OCI-LY7 (cell line): ENCODE measurements at regions not wholly inside any gene's neighbourhood (a gene's known extent, or its start where the extent isn't known, plus 50 kb on each side); places are given as distances from the start of the nearest gene placed in this dataset.

Experiments
- BruUV-seq: library from RNA; stranded (reverse); fragments of 400-500 nt; replicated peaks from 2 replicates; lab custom pipeline; 2021; lab: Mats Ljungman, UMichigan
- CTCF ChIA-PET: fragments of 300-600 bp; sonication (Branson Sonifier 250); formaldehyde crosslinking; loops from one replicate; lab custom pipeline; 2022; ENCODE audit warnings: antibody characterized with exemption; ENCODE audit not compliant: unreplicated experiment; lab: Charles Lee
- POLR2A ChIA-PET: fragments of 300-600 bp; sonication (Branson Sonifier 250); formaldehyde crosslinking; loops from one replicate; lab custom pipeline; 2022; ENCODE audit warnings: antibody characterized with exemption; lab: Charles Lee
- DNase-seq: peaks from one replicate; pipeline ENCODE4 v3.0.0-alpha.2; 2015; ENCODE audit warnings: low spot score
- H2AFZ ChIP-seq: fragments of 200-600 bp; sonication (generic), shearing (Covaris generic); 2 replicates; pipeline ENCODE4 v1.6.1; 2014; ENCODE audit warnings: mild to moderate bottlenecking, antibody characterized with exemption, low read length, moderate library complexity
- H3K27ac ChIP-seq: fragments of 200-600 bp; sonication (generic); 2 replicates; pipeline ENCODE4 v1.5.1; 2014; ENCODE audit warnings: mixed run types, low read depth, mild to moderate bottlenecking, moderate library complexity, low read length, inconsistent platforms; ENCODE audit not compliant: poor library complexity, severe bottlenecking
- H3K36me3 ChIP-seq: fragments of 200-600 bp; sonication (generic); 2 replicates; pipeline ENCODE4 v1.6.1; 2014; ENCODE audit warnings: mild to moderate bottlenecking, antibody characterized with exemption, low read length, moderate library complexity, mixed read lengths; ENCODE audit not compliant: insufficient read depth
- H3K4me1 ChIP-seq: fragments of 200-600 bp; sonication (generic); 2 replicates; pipeline ENCODE4 v1.5.1; 2014; ENCODE audit warnings: mild to moderate bottlenecking, low read length; ENCODE audit not compliant: insufficient read depth, poor library complexity, severe bottlenecking
- H3K4me2 ChIP-seq: fragments of 200-600 bp; sonication (generic); 2 replicates; pipeline ENCODE4 v1.6.1; 2014; ENCODE audit warnings: mild to moderate bottlenecking, low read length
- H3K4me3 ChIP-seq: fragments of 200-600 bp; sonication (generic); 2 replicates; pipeline ENCODE4 v1.5.1; 2014; ENCODE audit warnings: mild to moderate bottlenecking, low read depth, low read length; ENCODE audit not compliant: poor library complexity, severe bottlenecking
- H3K79me2 ChIP-seq: fragments of 200-600 bp; sonication (generic); 2 replicates; pipeline ENCODE4 v1.6.1; 2016; ENCODE audit warnings: low read depth, mild to moderate bottlenecking, low read length, moderate library complexity, mixed read lengths; ENCODE audit not compliant: insufficient read depth
- H3K9me2 ChIP-seq: fragments of 200-600 bp; sonication (generic); 2 replicates; pipeline ENCODE4 v1.6.1; 2016; ENCODE audit warnings: mild to moderate bottlenecking, low read length, mixed read lengths; ENCODE audit not compliant: insufficient read depth
- H3K9me3 ChIP-seq: fragments of 200-600 bp; sonication (generic); 2 replicates; pipeline ENCODE4 v1.6.1; 2014; ENCODE audit warnings: mild to moderate bottlenecking, mixed run types, low read length, mixed read lengths
- H4K20me1 ChIP-seq: fragments of 200-600 bp; sonication (generic); 2 replicates; pipeline ENCODE4 v1.6.1; 2014; ENCODE audit warnings: mild to moderate bottlenecking, antibody characterized with exemption, low read length, moderate library complexity, mixed read lengths; ENCODE audit not compliant: insufficient read depth
- CTCF ChIP-seq: fragments of 200-600 bp; sonication (generic); conservative IDR thresholded peaks from 2 replicates; pipeline ENCODE4 v1.5.1; 2014; ENCODE audit warnings: mild to moderate bottlenecking, antibody characterized with exemption, low read length, moderate library complexity, mixed read lengths
- EZH2phosphoT487 ChIP-seq: fragments of 200-600 bp; sonication (generic); IDR thresholded peaks from 2 replicates; pipeline ENCODE4 v1.6.1; 2018; ENCODE audit warnings: low read depth, borderline replicate concordance, mild to moderate bottlenecking, mixed run types, antibody characterized with exemption, low read length, moderate library complexity, mixed read lengths
- intact Hi-C: fragments of 100-400 bp; cut with micrococcal nuclease; formaldehyde crosslinking; loops from one replicate; pipeline ENCODE4 v1.10.0; 2022; ENCODE audit not compliant: unreplicated experiment

GRCh38 chr6:25053875-25054371 lies 118.2 kb upstream of the RIPOR2 start:
- no TSS peak for BruUV-seq
- H3K9me3 ChIP-seq: peaks cover 22% of the 10 kb centered on the region; the same call in 1 of the 2 replicates
- intact Hi-C loops: no loop called here
- no peak overlapping the region for H3K27ac ChIP-seq
- TF ChIP-seq EZH2phosphoT487 (no peak), CTCF (no peak)
- no peak for DNase-seq
- H3K79me2 ChIP-seq: no peaks in the 10 kb centered on the region
- peaks cover 38% of the 10 kb centered on the region for H3K4me1 ChIP-seq
- peaks cover 3% of the 10 kb centered on the region; the same call in 1 of the 2 replicates for H3K36me3 ChIP-seq
- CTCF ChIA-PET: no interaction called here
- POLR2A ChIA-PET: interaction anchor here (0.6 to 1.2 kb wide), 3 partner anchors 7 to 76 kb away, joined by 3 to 4 read pairs (median 3); no protein-coding TSS in a partner anchor
- no peaks in the 10 kb centered on the region for H3K9me2 ChIP-seq
- H4K20me1 ChIP-seq: no peaks in the 10 kb centered on the region
- H3K4me3 ChIP-seq: no peak overlapping the region
- H3K4me2 ChIP-seq: no peak overlapping the region
- H2AFZ ChIP-seq: peak overlapping the region; percentile 47; the same call in 1 of the 2 replicates

- Histone ChIP-seq H3K27ac (no peak overlapping the region), H3K9me3 (peaks cover 16% of the 10 kb centered on the region; the same call in 1 of the 2 replicates), H4K20me1 (no peaks in the 10 kb centered on the region), H3K4me3 (no peak overlapping the region), H3K36me3 (peaks cover 3% of the 10 kb centered on the region; the same call in 1 of the 2 replicates), H3K9me2 (no peaks in the 10 kb centered on the region), H3K79me2 (no peaks in the 10 kb centered on the region), H3K4me2 (no peak overlapping the region), H3K4me1 (peaks cover 34% of the 10 kb centered on the region), H2AFZ (peak overlapping the region; percentile 47; the same call in 1 of the 2 replicates)
- ChIA-PET CTCF (no interaction called here), POLR2A (interaction anchor here (0.6 to 1.2 kb wide), 4 partner anchors 8 to 75 kb away, joined by 3 to 6 read pairs (median 4); no protein-coding TSS in a partner anchor)
- BruUV-seq: no TSS peak
- no peak for TF ChIP-seq EZH2phosphoT487
- TF ChIP-seq CTCF: no peak
- intact Hi-C loops: no loop called here
- no peak for DNase-seq
Measured at GRCh38 chr6:25054469-25054868, 118.7 kb upstream of the RIPOR2 start.

GRCh38 chr6:25056130-25056529 lies 120.4 kb upstream of the RIPOR2 start:
- Histone ChIP-seq H3K36me3 (peaks cover 3% of the 10 kb centered on the region; the same call in 1 of the 2 replicates), H3K9me3 (peaks cover 16% of the 10 kb centered on the region; the same call in 1 of the 2 replicates), H3K27ac (no peak overlapping the region), H2AFZ (peak overlapping the region; percentile 20; the same call in 1 of the 2 replicates), H3K9me2 (no peaks in the 10 kb centered on the region), H3K79me2 (no peaks in the 10 kb centered on the region), H3K4me2 (peak overlapping the region; percentile 17; the same call in 1 of the 2 replicates), H4K20me1 (no peaks in the 10 kb centered on the region), H3K4me1 (peaks cover 17% of the 10 kb centered on the region), H3K4me3 (no peak overlapping the region)
- BruUV-seq: no TSS peak
- ChIA-PET POLR2A (no interaction called here), CTCF (no interaction called here)
- intact Hi-C loops: no loop called here
- peak; percentile 51 for DNase-seq
- no peak for TF ChIP-seq EZH2phosphoT487
- TF ChIP-seq CTCF: no peak
